ENCODE measurements at regions not wholly inside any gene's neighbourhood (a gene's known extent, or its start where the extent isn't known, plus 50 kb on each side); places are given as distances from the start of the nearest gene placed in this dataset.

- TF ChIP-seq EGR1 (conservative IDR thresholded peaks at IDR 0.05) (no peak), MAZ (CRISPR knock-in tag; conservative IDR thresholded peaks at IDR 0.05 in 1 of 2, IDR thresholded peaks at IDR 0.05 in 1 of 2) (no peak), MEF2A (IDR thresholded peaks at IDR 0.05; ENCODE audit: control insufficient read depth, low read depth, low read length) (no peak), ZFP1 (CRISPR knock-in tag; IDR thresholded peaks at IDR 0.05) (no peak), RCOR1 (IDR thresholded peaks at IDR 0.05; ENCODE audit: borderline replicate concordance in 1 of 2, low read depth in 2 of 2, low read length in 2 of 2) (no peak), BHLHE40 (IDR thresholded peaks at IDR 0.05; ENCODE audit: low read length) (no peak), CBX8 (IDR thresholded peaks at IDR 0.05; ENCODE audit: borderline replicate concordance, extremely low read depth, low read depth, low read length, poor library complexity, severe bottlenecking) (no peak), ZNF639 (CRISPR knock-in tag; conservative IDR thresholded peaks at IDR 0.05 in 1 of 2, IDR thresholded peaks at IDR 0.05 in 1 of 2) (no peak), CBX3 (IDR thresholded peaks at IDR 0.05; ENCODE audit: borderline replicate concordance in 1 of 2, low read length in 2 of 2) (no peak), SMC3 (conservative IDR thresholded peaks at IDR 0.05; ENCODE audit: insufficient read depth, low read depth, low read length) (no peak), VEZF1 (CRISPR knock-in tag; IDR thresholded peaks at IDR 0.05) (no peak)
- TF ChIP-seq, protein P1, sequence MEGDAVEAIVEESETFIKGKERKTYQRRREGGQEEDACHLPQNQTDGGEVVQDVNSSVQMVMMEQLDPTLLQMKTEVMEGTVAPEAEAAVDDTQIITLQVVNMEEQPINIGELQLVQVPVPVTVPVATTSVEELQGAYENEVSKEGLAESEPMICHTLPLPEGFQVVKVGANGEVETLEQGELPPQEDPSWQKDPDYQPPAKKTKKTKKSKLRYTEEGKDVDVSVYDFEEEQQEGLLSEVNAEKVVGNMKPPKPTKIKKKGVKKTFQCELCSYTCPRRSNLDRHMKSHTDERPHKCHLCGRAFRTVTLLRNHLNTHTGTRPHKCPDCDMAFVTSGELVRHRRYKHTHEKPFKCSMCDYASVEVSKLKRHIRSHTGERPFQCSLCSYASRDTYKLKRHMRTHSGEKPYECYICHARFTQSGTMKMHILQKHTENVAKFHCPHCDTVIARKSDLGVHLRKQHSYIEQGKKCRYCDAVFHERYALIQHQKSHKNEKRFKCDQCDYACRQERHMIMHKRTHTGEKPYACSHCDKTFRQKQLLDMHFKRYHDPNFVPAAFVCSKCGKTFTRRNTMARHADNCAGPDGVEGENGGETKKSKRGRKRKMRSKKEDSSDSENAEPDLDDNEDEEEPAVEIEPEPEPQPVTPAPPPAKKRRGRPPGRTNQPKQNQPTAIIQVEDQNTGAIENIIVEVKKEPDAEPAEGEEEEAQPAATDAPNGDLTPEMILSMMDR (IDR thresholded peaks at IDR 0.05 in 2 of 3, conservative IDR thresholded peaks at IDR 0.05 in 1 of 3; ENCODE audit: insufficient read depth in 2 of 3, low read depth in 1 of 3, low read length in 3 of 3), result no peak
These were observed 342.8 kb upstream of the SFSWAP start for GRCh38 chr12:131367983-131368667.
